KBM-7 (cell line): ENCODE measurements at regions not wholly inside any gene's neighbourhood (a gene's known extent, or its start where the extent isn't known, plus 50 kb on each side); places are given as distances from the start of the nearest gene placed in this dataset.

Source experiments
- DNase-seq: peaks from one replicate; pipeline ENCODE4 v3.0.0-alpha.2; 2015
- in situ Hi-C: fragments of 300-500 bp; cut with MboI; formaldehyde crosslinking; loops from 2 replicates; pipeline ENCODE4 v1.14.3; 2020; ENCODE audit warnings: low sequenced_read_pairs, low pct_unique_long_range_greater_than_20kb, mixed read lengths

DNA sequence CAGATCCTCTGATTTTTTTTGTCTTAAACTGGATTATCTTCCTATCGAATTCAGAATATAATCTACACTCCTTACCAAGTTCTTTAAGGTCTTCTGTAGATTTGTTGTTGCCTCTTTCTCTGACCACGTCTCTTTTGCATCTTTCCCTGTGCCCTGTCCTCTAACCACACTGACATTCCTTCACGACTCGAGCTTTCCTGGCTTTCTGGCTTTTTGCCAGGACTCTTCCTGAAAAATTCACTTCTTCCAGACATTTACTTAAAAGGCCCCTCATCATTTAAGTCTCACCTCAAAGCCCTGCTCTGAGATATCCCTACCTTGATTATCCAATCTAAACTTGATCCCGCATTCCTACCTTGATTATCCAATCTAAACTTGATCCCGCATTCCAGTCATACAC lies 422.3 kb upstream of the DCN start:
- DNase-seq: no peak
- in situ Hi-C loops: no loop called here

DNA sequence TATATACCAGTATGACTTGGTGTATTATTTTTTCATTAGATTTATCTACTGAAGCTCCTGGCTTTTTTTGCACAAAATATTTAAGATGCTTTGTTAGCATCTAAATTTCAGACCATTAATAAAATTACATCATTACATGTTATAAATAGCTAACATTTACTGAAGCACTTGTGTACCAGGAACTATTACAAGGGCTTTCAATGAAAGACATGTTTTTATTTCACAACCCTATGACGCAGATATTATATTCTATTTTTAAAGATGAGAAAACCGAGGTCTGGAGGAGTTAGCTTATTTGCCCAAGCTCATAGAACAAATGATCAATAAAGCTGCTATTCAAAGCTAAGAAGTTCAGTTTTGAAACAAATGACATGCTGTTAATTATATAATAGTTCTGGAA lies 420.4 kb upstream of the DCN start:
- DNase-seq: no peak
- in situ Hi-C loops: no loop called here

DNA sequence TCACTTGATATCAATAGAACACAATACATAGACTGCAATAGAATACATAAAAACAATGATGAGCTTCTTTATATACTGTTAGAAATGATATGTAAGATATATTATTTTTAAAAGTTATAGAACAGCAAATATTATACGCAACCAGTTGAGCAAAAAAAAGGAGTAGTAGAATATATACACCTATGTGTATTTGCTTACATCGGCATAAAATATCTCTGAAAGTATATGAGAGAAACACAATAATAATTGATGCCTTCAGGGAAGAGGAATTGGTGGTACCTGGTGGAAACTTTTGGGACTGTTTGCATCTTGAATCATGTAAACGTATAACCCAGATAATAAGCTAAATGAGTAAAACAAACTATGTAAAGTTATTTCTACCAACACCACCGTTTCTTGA lies 418.4 kb upstream of the DCN start:
- no peak for DNase-seq
- in situ Hi-C loops: no loop called here

DNA sequence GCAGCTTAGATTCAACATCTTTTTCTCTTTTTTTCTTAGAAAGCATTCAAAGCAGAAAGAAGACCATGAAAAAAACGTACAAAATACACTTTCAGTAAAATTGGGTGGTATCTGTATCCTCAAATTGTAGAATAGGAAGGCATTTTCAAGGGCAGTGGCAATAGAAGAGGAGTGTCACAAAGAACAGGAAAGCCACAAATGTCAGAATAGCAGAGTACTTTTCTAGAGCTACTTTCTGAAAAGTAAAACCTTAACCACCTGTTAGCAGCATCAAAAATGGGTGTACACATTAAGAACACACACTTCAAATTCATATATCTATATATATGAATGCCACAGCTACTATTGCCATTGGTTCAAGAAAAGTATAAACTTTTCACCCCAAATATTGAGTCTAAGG lies 412.1 kb upstream of the DCN start:
- no peak for DNase-seq

DNA sequence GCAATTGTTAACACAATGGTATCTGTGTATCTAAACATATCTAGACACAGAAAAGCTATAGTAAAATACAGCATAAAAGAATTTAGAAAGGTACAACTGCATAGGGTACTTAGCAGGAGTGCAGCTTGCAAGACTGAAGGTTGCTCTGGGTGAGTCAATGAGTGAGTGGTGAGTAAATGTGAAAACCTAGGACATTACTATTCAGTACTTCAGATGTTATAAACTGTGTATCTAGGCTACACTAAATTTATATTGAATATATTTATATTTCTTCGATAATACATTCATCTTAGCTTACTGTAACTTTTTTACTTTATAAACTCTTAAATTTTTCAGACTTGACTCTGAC lies 409.0 kb upstream of the DCN start:
- DNase-seq: no peak
- in situ Hi-C loops: no loop called here

More for the DNA sequence above, 412.1 kb upstream of the DCN start:
- in situ Hi-C loops: no loop called here

DNA sequence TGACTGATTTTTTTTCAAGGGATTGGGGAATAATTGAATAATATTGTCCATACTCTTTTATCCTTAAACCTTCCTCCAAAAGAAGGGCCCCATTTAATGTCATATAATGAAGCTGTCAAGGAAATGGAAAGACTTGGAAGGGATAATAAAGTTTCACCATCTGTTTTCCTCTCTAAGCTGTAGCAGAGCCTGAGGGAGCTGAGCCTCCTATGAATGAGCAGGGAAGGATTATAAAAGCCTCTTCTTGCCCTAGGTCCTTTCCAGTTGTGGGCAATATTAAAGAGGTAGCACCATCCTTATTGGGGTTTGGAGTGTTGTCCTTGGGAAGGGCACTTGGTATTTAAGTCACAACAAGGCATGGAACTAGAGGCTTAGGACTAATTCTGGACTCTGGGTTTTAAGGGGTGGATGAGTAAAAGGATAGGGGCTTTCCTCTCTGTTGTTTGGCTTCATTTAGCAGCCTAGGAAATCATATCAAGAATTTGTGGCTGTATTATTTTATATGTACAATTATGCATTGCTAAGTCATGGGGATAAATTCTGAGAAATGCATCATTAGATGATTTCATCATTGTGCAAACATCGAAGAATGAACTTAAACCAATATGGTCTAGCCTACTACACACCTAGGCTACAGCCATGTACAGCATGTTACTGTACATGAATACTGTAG lies 408.5 kb upstream of the DCN start:
- DNase-seq: no peak
- in situ Hi-C loops: no loop called here

DNA sequence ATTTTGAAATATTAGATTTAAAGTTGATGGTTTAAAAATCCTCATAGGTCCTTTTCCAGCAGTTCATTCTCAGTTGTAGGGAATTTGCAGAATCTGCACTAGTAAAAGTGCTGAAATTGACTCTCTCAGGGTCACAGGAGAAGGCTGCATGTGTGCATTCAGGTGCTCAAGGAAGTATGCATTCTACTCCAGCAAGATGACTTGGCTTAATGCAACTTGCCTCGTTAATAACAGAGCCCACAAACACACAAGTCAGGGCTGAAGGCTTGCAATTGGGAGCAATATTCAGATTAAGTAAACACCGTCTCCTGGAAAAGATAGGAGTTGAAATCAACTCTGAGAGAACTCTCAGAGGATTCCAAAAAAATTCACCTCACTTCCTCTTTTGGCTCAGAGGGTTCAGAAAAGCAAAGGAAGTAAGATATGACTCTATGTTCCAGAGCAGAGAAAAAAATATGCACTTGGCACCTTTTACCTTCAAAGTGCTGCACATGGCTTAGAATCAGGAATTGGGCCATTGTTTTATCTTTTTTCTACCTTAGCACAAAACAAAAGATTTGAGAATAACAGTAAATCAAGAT lies 406.3 kb upstream of the DCN start:
- in situ Hi-C loops: no loop called here

DNA sequence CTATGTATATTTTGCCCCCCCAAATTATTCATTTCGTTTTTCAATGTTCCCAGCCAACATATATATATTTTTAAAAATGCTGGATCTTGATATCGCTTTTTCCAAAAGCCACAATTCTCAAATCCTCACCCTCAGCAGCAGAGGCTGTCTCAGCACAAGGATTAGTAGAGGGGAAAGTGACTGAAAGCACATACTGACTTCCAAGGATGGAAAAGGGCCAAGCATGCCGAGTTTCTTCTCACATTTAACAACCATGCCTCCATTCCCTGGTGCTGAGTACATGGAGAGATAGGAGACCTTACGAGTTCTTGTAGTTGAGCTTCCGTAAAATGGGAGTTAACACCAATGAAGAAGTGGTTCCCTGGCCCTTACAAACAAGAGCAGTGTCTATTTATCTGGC lies 403.4 kb upstream of the DCN start:
- in situ Hi-C loops: no loop called here
- DNase-seq: no peak

More for the DNA sequence above, 406.3 kb upstream of the DCN start:
- peak; percentile 2 for DNase-seq

DNA sequence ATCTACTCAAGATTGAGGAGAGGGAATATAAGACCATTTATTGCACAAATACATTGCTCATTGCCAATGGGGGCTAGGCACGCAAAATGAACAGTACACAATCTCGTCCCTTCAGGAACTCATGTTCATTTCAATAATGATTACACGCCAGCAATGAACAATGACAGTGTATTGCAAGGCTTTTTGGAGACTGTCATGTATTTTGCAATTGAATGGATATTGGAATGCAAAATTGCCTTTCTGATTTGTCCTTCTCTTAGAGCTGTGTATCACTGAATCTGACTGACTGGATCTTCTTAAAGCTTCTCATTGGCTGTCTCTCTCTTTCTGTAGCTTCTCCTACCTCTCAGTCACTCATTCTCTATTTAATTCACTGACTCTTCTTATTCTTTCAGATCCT lies 400.2 kb upstream of the DCN start:
- in situ Hi-C loops: no loop called here
- DNase-seq: no peak

DNA sequence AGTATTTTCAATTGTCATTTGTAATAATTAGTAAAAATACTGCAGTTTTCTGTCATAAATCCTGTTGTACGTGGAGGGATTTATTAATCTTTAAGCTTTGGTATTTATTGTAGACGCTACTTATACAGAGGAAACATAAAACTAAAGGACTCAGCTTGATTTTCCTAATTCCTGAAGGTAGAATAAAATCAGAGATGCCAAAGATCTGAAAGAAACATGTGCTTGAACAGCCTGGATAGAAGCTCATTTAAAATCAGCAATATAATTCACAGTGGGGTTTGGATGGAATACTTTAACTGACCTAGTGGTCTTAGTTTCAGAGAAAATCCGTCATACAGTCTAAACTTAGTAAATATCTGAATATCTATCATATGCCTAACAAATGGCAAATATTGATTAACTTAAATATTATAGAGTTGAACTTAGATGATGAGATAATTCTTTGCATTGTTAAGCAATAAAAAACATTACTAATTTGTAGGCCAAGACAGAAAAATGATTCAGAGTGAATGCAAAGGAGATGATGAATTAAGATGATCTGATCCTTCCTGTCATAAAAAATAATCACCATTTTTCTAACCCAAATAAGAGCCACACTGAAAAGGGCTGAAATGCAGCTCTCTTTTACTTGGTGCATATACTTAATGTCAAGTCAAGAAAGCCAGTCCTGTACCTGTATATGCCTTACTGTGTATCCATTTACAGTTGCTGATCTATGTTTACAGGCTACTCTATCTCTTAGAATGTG lies 397.1 kb upstream of the DCN start:
- in situ Hi-C loops: no loop called here

DNA sequence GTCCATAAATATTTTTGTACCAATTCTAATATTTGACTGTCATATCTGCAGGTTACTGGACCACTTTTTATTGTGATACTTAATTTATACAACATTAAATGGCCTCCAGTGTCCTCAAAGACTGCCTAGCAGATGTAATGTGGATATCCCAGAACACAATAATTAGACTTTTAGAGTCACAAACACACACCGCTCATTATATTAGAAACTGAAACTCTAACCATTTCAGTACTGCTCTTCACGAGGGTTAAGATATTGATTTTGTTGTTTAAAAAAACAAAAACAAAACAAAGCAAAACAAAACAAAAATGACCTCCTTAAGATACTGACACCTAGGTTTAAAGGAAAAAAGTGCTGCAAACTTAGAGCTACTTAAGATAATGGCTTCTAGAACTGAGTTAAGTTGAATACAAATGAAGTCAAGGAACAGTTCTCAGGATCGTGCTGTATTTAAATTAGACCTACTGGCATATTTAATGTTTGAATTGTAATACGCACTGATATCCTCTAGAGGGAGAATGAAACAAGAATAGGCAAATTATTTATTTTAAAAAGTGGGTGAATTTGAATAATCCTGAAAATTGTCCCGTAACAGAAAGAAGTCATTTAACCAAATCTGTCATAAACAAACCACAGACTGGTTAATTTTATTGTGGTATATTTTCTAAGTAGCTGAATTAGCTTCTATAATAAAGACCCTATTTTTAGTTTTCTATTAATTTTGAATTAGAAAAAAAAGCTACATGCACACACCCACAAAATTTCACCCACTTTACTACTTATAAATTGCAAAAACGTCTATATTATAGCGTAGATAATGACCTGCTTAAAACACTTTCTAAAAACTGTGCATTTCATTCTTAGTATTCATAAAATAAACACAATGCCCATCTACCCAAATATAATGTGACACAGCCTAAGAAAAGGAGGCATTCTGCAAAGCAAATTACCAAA lies 395.2 kb upstream of the DCN start:
- DNase-seq: peak; percentile 9
- in situ Hi-C loops: no loop called here

More for the DNA sequence above, 397.1 kb upstream of the DCN start:
- DNase-seq: no peak

DNA sequence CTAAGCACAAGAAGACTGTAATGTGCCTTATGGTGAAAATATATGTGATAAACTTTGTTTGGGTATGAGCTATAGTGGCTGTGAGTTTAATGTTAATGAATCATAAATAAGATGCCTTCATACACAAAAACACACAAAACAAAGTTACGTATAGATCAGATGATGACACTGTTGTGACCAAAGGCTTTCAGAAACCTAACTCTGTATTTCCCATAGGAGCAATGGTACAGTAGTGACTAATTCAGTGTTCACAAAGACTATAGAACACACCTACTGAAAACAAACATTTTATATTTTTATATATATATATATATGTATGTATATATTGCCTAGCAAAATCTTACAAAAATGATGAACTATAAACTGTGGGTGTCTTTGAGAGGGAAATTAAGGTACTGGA lies 393.8 kb upstream of the DCN start:
- in situ Hi-C loops: no loop called here
- no peak for DNase-seq

DNA sequence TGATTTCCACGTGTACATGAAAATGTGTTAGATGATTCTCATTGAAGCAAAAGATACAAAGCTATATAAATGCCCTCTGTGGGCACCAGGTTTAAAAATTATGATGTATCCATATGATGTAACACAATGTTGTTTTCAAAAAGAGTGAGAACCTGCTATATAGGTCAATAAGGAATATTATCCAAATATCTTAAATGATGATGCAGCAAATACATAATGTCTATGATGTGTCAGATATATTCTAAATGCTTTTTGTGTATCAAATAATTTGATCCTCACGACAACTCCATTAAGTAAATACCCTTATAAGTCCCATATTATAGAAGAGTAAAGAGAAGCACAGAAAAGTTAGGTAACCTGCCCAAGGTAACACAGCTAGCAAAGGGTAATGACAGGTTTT lies 393.0 kb upstream of the DCN start:
- in situ Hi-C loops: no loop called here

DNA sequence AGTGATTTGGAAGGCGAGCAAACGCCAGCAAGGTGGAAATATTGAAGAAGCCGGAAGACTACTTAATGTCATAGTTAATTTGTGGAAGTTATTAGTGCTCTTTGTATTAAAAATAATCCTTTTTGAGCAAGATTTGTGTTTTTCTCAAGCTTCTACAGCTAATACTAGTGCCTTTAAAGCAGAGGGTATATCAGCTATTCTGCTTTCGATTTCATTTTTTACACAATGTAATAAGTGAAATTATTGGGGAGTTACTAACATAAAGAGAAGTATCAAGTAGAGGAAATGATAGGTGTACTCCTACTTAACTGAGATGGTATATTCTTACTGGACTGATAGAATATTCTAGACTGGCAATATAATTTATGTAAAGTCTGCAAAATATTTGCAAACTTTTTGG lies 392.4 kb upstream of the DCN start:
- DNase-seq: no peak
- in situ Hi-C loops: no loop called here

More for the DNA sequence above, 393.0 kb upstream of the DCN start:
- DNase-seq: no peak

DNA sequence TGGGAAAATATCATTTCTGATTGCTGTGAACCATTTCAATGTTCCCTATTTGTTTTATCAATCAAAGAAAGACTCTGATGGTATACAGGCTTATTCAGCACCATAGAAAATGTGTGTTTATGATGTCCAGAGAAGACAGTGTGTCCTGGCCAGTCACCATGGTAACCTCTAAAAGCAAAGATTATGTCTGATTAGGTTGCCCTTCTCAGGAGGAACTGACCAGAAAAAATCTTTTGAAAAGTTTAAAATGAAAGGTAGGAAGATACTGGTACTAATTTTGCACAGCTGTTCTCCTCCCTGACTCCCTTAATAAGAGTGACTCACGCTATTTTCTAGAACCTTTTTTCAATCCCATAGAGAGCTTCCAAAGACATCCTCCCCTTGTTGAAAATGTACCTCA lies 391.8 kb upstream of the DCN start:
- no peak for DNase-seq
- in situ Hi-C loops: no loop called here

DNA sequence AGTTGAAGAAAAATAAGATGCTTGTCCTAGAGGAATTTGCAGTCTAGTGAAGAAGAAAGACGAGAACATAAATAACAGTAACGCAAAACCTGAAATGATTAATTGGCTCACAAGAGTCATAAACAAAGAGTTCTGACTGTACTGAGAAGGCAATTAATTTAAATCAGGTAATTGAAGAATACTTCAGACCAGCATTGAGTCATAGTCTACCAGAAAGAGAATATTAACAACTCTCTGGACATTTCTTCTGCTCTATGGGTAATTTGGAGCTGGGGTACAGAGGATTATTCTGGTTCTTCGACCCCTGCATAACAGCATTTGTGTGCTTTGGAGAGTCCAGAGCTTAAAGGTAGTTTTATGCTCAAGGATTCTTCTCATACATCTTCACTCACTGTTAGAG lies 390.3 kb upstream of the DCN start:
- DNase-seq: no peak
- in situ Hi-C loops: no loop called here

DNA sequence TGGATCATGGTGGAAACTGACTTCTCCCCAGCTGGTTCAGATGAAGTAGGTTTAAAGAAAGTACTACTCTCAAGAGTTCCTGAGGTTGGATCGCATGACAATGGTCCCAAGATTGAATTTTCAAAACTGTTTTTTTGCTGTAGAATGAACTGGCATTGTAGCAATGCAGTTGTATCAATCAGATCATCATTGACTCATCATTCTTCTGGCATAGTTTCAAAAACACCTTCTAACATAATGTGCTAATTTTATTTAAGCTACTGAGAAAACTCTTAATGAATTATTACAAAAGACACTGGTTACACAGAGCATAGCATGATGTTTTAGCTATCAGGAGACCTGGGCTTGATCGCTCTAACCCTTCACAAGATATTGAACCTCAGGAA lies 384.5 kb upstream of the DCN start:
- no peak for DNase-seq
- in situ Hi-C loops: no loop called here

DNA sequence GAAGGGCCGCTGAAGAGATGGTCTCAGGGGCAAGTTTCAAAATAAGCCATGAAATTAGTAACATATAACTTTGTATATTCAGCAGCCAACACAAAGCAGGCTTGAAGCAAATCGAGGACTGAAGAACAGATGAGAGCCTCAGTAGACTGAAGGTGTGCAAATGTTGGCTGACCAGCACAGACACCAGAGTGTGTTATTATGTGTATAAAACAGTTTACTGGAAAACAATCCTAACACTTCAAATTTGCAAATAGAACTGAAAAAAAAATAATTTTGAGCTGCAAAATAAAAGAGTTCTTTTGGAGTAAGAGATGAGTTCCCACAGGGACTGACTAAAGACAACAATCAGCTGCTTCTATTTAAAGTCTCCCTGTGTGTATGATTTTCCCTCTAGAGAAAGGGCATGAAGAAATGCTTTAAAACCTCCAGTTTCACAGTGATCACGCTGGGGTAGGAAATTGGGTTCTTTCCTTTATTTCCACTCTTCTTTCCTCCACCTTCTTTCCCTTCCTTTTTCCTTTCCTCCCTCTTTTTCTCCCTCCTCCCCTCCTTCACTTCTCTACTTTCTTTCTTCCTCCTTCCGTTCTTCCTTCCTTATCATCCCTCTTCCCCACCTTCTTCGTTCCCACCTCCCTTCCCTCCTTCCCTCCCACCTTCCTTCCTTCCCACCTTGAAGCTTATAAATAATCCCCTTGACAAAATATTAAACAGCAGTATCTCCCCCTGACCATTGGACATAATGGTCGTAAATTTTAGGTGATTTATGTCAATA lies 383.9 kb upstream of the DCN start:
- DNase-seq: no peak
- in situ Hi-C loops: no loop called here

DNA sequence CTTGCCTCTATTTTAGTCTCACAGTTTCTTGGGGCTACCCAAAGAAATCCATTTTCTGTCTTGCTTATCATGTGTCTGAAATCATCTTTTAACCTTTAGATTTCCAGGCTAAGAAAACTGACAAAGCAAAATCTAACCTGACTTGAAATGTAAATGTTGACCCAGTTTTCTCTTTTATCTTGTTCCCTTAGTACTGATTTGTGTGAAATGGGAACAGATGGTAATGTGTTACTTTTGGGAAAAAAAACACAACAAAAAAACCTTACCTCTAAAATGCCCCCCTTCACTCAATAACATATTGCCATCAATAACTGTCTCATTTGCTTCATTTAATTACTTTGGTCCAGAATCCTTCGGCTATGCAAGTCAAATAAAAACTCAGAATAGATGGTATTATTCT lies 383.2 kb upstream of the DCN start:
- in situ Hi-C loops: no loop called here
- no peak for DNase-seq
